HG03378 (cell line): ENCODE measurements at regions not wholly inside any gene's neighbourhood (a gene's known extent, or its start where the extent isn't known, plus 50 kb on each side); places are given as distances from the start of the nearest gene placed in this dataset.
"Not testable (repeated sequence)": the region's sequence is repeated elsewhere in the genome, so short reads cannot be mapped to it uniquely, and the experiment has no call there.

Experiments
- ATAC-seq: cut with Tn5 transposase; IDR thresholded peaks from one replicate; pipeline ENCODE4 v1.9.1; 2021; ENCODE audit warnings: mild to moderate bottlenecking, moderate library complexity; ENCODE audit not compliant: unreplicated experiment

DNA sequence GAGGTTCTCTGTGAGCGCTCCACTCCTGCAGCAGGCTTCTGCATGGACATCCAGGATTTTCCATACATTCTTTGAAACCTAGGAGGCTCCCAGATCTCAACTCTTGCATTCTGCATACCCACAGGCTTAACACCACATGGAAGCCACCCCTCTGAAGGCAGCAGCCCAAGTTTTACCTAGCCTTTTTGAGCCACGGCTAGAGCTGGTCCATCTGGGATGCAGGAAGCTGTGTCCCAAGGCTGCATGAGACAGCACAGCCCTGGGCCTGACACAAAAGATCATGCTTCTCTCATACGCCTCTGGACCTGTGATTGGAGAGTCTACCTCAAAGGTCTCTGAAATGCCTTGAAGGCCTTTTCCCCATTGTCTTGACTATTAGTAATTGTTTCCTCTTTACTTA is 53.6 kb upstream of the RPRM start:
- no peak for ATAC-seq

DNA sequence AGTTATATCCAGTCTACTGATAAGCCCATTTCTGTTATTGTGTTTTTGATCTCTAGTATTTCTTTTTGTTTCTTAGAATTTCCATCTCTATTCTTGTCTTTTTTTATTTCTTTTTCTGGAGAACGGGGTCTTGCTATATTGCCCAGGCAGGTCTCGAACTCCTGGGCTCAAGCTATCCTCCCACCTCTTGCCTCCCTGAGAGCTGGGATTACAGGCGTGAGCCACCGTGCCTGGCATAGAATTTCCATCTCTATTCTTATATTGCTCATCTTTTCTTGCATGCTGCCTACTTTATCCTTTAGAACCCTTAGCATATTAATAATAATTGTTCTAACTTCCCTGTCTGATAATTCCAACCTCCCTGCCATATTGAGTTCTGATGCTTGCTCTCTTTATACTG is 55.2 kb upstream of the RPRM start:
- ATAC-seq: not testable (repeated sequence)

DNA sequence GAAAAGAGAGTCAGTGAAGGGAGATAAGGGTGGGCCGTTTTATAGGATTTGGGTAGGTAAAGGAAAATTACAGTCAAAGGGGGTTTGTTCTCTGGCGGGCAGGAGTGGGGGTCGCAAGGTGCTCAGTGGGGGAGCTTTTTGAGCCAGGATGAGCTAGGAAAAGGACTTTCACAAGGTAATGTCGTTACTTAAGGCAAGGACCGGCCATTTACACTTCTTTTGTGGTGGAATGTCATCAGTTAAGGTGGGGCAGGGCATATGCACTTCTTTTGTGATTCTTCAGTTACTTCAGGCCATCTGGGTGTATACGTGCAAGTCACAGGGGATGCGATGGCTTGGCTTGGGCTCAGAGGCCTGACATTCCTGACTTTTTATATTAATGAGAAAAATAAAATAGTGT is 56.0 kb upstream of the RPRM start:
- not testable (repeated sequence) for ATAC-seq

DNA sequence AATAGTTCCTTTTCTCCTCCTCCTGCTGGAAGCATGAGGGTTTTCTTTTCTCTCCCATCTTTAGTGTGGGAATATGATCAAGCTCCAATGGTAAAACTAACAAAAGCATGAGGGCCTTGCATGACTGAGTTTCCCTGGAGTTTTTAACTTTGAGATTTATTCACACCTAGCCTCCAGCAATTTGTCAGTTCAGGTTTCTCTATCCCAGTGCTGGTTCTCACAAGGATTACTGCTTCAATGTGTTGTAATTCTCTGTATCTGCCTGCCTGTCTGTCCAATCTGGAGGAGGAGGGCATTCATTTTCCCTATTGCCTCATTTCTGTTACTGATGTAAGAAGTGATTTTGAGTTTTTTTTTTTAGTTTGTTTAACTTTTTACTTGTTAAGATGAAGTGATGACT is 57.6 kb upstream of the RPRM start:
- no peak for ATAC-seq

DNA sequence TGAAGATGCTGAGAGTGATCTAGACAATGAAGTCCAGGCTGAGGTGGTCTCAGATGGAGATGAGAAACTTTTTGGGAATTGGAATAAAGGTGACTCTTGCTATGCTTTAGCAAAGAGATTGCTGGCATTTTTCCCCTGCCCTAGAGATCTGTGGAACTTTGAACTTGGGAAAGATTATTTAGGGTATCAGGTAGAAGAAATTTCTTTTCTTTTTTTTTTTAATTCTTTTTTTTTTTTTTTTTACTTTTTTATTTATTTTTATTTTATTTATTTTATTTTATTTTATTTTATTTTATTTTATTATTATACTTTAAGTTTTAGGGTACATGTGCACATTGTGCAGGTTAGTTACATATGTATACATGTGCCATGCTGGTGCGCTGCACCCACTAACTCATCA is 59.5 kb upstream of the RPRM start:
- not testable (repeated sequence) for ATAC-seq

DNA sequence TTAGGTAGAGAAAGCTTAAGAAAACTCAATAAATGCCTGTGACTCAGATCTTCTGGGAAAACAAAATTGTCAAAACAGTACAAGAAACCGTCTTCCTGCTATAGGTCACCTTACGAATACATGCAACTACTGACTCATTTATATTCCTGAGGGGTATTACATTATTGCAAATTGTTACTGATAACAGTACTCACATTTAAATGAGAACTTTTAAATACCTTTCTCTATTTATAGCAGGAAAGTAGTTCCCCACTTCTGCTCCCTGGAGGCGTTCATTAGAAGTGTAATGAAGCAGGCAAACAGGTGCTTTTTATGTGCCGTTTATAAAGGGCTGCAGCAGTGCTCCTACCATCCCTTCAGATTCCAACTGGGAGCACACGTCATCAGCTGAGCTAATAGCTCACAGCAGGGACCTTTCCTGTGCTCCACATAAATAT is 65.1 kb upstream of the RPRM start:
- ATAC-seq: peak; percentile 90

DNA sequence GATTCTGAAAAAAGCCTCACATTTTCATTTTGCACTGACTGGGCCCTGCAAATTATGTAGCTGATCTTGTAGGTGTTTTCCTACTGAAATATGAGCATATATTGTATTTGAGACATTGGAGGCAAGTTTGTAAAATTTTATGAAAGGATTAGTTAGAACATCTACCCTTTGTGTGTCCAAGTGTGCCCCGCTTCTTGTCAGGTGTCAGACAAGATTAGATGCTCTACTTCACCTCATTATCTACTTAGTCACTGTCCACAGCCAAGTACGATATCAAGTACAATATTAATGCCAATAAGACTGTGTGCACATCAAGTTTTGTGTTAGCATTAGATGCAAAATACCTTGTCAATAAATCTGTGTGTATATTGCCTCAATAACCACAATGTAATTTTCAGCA is 67.8 kb upstream of the RPRM start:
- no peak for ATAC-seq

DNA sequence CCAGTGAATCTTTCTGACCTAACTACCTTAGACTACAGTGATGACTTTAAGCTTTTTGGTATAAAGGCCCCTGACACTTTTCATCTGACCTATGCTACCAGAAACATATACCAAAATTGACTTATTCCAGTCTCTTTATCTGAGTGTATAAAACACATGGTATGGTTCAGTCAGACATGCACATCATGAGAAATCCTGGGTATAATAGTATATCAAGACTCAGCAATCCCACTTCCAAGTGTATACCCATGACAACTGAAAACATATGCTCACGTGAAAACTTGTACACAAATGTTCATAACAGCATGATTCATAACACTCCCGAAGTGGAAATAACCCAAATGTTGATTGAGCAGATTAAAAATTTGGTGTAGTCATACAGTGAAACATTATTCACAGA is 70.0 kb upstream of the RPRM start:
- no peak for ATAC-seq

DNA sequence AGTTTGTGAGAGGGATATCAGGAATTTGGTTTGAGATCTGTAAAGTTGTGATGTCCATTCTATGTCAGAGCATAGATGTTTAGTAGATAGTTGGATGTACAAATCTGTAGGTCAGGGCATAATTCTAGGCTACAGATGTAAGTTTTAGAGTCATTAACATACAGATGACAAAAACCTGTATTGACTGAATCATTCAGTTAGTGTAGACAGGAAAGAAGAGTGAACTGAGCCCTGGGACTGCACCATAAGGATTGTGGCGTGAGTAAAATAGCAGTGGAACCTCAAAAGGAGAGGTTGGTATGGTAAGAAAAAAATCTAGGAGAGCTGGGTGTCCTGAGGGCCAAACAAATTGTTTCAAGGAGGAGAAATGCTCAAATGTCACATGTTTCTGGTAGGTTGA is 73.1 kb upstream of the RPRM start:
- ATAC-seq: no peak

DNA sequence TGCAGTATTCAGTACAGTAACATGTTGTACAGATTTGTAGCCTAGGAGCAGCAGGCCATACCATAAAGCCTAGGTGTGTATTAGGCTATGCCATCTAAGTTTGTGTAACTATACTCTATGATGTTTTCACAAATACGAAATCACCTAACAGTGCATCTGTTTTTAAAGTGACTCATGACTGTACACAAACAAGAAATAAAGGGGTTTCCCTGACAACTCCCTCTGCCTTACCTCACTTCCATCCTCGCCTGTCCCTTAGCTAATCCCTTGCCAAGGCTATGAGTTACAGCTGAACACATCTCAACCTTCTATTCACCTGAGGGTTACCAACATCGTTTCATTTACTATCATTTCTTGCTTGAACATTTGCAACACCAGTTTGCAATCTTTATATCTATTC is 78.6 kb upstream of the RPRM start:
- no peak for ATAC-seq

DNA sequence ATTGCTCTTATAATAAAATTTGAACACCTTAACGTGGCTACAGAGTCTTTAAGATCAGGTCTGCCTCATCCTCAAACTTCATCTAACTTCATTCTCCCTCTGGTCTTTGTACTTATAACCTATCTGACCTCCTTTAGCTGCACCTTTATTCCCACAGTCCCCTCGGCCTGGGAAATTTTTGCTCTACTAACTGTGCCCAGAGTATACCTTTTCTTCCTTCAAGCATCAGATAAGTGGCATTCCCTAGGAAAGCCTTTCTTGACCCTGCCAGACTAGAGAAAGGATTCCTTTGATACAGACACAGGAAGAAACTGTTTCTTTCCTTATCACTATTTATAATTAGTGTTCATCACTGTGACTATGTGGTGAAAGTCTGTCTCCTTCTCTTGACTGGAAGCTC is 79.2 kb upstream of the RPRM start:
- no peak for ATAC-seq

DNA sequence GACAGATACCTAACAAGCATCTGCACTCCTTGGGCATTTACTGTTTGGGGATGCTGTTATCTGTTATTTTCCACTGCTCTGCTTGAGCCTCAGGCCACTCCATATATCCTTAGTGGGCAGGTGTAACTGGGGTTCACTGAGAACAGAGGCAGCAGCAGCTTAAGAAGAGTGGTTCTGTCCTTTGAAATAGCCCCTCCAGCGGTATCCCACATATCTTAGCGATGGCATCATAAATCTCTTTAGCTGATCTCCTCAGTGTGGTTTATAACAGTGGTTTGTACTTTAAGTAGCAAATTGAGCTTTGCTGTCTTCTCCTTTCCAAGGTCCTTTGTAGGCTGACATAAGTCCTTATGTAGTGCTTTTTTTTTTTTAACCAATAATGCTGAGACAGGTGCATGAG is 79.7 kb upstream of the RPRM start:
- no peak for ATAC-seq

DNA sequence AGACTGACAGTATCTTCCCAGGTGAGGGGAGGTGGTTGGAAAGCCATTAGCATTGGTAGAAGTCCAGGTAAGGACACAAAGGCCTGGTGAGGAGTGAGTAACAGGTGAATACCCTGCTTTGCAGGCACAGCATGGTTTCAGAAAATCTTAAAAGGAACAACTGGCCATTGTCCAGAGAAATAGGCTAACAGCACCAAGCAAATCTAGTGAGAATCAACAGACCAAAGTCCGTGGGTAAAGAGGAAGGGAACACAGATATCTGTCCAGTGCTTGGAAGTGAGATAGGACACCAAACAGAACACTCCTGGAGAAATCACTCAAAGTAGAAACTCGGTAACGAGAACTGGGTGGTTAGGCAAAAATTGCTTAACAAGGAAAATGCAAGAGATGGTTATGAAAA is 88.8 kb upstream of the RPRM start:
- ATAC-seq: no peak

DNA sequence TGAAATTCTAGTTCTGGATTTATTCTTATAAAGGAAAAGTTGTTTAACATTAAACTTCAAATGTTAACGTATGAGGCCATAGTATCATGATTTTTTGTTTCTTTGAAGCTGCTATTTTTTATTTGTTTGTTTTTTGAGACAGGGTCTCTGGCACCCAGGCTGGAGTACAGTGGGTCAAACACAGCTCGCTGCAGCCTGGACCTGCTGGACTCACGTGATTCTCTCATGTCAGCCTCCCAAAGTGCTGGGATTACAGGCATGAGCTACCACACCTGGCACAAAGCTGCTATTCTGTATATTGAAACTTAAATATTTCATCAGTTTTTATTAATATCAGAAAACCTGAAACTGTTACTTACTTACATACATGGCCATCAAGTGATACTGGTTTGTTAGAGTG is 89.5 kb upstream of the RPRM start:
- no peak for ATAC-seq

DNA sequence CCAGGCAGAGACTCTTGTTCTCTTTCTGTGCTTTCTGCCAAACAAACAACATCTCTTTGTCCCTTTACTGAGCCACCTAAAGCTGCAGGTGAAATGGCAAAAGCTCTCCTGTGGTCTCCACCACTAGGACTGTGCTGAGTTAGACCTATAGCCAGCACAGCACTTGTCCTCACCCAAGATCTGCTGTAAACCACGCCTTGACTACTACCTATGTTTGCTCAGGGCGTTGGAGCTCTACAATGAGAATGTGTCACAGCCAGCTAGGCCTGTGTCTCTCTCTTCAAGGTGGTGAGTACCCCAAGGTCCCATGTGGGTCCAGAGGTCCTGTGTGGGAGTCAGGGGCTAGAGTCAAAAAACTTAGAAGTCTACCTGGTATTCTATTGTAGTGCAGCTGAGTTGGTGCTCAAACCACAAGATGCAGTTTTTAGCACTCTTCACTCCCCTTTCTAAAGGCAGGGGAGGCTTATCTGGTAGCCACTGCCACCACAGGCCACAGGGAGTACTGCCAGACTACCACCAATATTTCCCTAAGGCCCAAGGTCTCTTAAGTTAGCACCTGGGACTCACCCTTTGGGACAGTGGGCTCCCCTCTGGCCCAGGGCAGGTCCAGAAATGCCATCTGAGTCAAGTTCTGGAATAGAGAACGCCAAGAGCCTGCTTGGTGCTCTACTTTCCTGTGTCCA is 96.8 kb upstream of the RPRM start:
- ATAC-seq: no peak

DNA sequence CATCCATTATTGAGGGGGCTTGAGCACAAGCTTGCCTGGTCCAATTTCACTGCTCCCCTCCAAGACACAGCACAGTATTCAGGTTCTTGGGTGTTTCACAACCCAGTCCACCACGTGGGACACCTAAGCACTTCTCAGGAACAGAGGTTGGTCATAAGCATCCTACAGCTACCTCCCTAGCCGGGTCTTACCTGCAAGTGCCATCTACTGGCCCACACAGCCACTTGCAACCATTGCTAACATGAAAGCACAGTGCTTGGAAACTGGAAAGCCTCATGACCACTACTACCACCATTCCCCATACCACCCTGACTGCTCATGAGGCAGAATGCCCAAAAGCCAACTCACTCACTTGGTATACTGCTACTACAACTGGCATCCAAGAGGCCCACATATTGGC is 105.7 kb upstream of the RPRM start:
- ATAC-seq: no peak

DNA sequence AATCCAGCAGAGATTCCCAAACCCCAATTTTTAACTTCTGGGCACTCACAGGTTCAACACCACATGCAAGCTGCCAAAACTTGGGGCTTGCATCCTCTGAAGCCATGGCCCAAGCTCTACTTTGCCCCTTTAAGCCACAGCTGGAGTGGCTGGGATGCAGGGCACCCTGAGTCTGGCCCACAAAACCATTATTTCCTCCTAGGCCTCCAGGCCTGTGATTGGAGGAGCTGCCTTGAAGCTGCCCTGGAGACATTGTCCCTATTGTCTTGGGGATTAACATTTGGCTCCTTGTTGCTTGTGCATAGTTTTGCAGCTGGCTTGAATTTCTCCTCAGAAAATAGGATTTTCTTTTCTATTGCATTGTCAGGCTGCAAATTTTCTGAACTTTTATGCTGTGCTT is 109.8 kb upstream of the RPRM start:
- no peak for ATAC-seq

DNA sequence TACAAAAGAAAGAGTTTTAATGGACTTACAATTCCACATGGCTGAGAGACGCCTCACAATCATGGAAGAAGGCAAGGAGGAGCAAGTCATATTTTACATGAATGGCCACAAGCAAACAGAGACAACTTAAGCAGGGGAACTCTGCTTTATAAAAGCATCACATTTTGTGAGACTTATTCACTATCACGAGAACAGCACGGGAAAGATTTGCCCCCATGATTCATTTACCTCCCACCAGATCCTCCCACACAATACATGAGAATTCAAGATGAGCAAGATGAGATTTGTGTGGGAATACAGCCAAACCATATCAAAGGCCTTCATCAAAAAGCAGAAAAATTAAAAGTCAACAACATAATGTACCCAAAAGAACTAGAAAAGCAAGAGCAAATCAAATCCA is 111.0 kb upstream of the RPRM start:
- ATAC-seq: no peak

DNA sequence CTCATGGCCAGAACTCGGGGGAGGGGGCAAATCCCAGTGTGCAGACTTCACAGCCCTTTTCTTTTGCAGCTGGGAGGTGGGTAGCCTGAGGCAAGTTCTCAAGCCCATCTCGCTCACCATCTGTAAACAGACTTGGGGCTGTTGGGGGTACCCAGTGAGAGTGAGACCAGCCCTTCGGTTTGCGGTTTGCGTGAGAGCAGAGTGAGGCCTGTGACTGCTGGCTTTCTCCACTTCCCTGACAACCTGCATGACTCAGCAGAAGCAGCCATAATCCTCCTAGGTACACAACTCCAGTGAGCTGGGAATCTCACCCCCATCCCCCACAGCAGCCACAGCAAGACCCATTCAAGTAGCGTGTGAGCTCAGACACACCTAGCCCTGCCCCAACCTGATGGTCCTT is 114.5 kb upstream of the RPRM start:
- not testable (repeated sequence) for ATAC-seq

DNA sequence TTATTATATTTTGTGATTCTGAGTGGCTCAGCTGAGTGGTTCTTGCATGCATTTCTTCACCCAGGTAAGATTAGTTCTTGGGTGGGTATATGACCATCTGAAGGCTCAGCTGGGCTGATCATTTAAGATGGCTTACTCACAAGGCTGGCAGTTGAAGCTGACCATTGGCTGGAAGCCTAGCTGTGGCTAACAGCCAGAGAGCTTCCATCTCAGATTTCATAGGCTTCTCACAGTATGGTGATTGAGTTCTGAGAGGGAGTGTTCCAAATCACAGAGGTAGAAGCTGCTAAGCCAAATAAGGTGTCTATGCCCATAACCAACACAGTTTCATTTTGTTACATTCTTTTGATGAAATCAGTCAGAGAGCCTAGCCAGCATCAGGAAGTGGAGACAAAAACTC is 117.4 kb upstream of the RPRM start:
- ATAC-seq: no peak

DNA sequence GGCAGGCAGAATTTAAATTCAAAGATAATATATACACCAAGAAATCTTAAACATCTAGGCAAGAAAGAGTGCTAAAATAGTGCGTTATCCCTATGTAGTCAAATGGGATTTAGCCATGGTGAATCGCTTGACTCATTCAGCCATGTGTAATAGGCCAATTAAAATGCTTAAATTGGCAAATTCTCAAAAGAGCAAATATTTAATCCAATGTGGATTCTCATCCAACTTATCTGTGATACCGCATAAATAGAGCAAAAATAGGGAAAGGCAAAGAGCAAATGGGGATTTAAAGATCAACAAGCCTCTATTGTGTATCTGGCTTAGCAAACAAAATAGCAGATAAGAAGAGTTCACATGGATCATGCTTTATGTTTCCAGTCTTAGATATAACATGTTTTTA is 123.2 kb upstream of the RPRM start:
- ATAC-seq: no peak

DNA sequence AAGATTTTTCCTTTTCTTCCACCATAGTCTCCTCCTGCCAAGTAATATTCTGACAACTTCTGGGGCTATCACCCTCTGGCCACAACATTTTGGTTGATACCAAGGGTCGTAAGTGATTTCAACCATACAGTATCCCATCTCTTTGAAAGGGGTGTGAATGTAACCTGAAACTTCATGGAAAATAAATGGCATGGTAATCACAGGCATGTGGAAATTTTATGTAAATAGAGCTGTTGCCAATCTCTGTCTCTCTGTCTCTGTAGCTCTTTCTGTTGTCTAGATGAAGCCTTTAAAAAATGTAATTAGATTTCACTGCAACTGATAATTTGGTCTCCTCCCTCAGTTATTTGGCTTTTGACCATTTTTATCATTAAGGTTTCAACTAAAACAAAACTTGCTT is 125.6 kb upstream of the RPRM start:
- ATAC-seq: no peak

DNA sequence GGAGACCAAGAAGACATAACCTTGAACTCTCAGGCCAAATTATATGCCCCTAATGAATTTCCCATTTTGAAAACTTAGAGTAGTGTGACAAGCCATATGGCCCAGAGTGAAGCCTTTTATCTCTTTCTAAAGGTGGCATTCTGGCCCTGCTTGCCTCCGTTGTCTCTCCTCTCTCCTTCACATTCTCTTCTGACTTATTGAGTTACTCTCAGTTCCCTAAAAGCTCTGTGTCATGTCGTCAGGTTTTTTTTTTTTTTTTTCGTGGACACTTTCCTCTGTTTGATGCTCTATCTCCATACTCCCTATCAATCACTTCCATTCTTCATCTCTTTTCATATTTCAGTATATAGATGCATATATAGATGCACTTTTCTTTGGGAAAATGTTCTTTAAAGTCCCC is 128.1 kb upstream of the RPRM start:
- ATAC-seq: no peak

DNA sequence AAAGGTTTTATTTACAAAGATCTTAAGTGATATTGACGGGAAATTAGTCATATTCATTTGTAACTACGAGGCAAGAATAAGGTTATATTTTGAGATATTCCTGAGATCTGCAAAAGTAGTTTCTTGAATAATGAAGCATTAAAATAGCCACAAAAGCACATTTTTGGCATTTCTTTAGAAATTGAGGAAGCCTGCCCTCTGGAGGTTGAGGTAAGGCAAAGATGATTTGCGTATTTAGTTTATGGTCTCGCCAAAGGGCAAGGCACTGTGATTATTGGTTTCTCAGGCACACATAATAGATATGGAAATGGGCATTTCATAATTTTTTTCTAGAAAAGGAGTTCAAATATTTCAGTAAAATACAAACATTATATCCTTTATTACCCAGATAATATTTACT is 143.7 kb upstream of the RPRM start:
- no peak for ATAC-seq
